NCI-H82 treated with DMSO at 0.1 percent for 48 hours (cell line): ENCODE measurements at regions not wholly inside any gene's neighbourhood (a gene's known extent, or its start where the extent isn't known, plus 50 kb on each side); places are given as distances from the start of the nearest gene placed in this dataset.
"Not testable (repeated sequence)": the region's sequence is repeated elsewhere in the genome, so short reads cannot be mapped to it uniquely, and the experiment has no call there.

Source experiments
- DNase-seq: peaks from one replicate; lab custom pipeline; 2025; ENCODE audit not compliant: unreplicated experiment; lab: John Stamatoyannopoulos, UW

GRCh38 chr5:117379521-117379920 is 804.9 kb upstream of the SEMA6A start:
- no peak for DNase-seq

DNA sequence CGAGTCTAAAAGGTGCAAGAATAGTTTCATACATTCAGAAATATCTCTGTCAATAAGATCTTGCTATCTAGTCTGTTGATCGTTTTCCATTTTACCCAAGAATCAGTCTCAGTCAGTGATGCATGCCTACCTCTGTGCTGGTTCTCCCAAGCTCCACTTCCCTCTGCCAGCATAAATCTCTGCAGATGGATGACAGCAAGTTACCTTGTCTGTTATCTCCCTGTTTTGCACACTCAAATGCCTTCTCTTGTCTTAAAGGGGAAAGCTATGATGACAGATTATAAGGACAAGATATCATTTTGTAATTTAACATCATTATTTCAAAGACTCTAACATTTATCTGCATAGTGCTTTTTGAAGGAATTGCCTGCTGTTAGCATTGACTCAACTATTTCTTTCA is 802.1 kb upstream of the SEMA6A start:
- no peak for DNase-seq

- DNase-seq, result no peak
Observed at GRCh38 chr5:117359895-117360294, 785.3 kb upstream of the SEMA6A start.

DNA sequence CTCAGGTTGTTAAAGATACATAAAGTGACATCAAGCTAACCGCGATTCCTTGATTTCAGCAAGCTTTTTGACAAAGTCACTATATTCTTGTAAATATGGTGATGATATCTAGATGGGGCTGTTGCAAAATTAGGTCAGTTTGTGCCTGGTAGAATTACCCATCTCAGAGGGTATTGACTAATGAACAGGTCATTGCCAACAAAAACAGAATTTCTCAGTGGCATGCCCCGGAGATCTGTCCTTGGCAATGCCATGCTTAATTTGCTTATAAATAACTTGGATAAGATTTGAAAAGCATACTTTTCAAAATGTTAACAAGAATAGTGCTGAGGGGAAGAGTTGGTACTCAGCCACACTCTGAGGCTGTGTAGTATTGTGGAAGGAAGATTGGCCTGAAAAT is 783.3 kb upstream of the SEMA6A start:
- DNase-seq, result no peak

- DNase-seq, result no peak
Observed at GRCh38 chr5:117347280-117347679, 772.7 kb upstream of the SEMA6A start.

- DNase-seq, result not testable (repeated sequence)
Observed at GRCh38 chr5:117343726-117344125, 769.1 kb upstream of the SEMA6A start.

- no peak for DNase-seq
Observed at GRCh38 chr5:117337064-117337749, 762.6 kb upstream of the SEMA6A start.

- no peak for DNase-seq
Observed at GRCh38 chr5:117336208-117336607, 761.6 kb upstream of the SEMA6A start.

DNA sequence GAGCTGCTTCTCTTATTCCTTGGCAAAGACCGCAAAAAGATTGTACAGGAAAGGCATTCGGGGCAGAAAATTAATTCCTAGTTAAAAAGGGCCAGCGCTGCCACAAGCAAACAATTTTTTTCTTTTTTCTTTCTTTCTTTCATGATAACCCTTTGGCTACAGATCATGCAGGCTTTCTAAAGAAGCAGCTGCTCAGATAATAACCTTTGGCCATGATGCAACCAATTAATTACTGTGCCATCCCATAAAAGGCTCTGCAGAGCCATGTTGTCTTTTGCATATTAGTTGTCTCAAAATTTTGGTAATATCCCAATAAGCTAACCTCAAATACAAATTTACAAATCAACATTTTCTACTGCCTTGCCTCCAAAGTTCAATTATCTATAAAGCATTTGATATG is 758.4 kb upstream of the SEMA6A start:
- no peak for DNase-seq

DNA sequence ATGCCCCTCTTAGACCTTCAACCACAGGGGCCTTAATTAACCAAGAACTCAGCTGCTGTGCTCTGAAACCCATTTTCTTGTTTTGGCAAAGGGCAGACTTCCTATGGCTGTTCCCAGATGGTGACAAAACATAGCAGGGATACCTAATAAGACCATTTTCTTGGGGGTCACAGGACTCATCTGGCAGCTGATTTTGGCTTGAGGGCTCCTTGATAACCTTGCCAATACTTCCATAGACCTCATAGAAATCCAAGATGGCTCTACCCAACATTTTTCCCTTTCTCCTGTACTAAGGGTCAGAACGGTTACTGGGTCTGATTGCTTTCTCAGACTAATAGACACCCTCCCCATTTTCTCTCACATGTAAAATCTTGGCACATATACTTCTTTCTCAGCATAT is 757.7 kb upstream of the SEMA6A start:
- no peak for DNase-seq

- no peak for DNase-seq
Observed at GRCh38 chr5:117327511-117327910, 752.9 kb upstream of the SEMA6A start.

GRCh38 chr5:117326997-117327396 is 752.4 kb upstream of the SEMA6A start:
- no peak for DNase-seq

- no peak for DNase-seq
Observed at GRCh38 chr5:117318528-117318927, 743.9 kb upstream of the SEMA6A start.

GRCh38 chr5:117315170-117315569 is 740.5 kb upstream of the SEMA6A start:
- no peak for DNase-seq

DNA sequence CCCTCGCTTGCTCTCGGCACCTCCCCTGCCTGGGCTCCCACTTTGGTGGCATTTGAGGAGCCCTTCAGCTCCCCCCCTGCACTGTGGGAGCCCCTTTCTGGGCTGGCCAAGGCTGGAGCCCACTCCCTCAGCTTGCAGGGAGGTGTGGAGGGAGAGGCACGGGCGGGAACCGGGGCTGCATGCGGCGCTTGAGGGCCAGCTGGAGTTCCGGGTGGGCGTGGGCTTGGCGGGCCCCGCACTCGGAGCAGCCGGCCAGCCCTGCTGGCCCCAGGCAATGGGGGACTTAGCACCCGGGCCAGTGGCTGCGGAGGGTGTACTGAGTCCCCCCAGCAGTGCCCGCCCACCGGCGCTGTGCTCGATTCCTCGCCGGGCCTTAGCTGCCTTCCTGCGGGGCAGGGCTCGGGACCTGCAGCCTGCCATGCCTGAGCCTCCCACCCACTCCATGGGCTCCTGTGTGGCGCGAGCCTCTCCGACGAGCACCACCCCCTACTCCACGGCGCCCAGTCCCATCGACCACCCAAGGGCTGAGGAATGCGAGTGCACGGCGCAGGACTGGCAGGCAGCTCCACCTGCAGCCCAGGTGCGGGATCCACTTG is 730.0 kb upstream of the SEMA6A start:
- not testable (repeated sequence) for DNase-seq

DNA sequence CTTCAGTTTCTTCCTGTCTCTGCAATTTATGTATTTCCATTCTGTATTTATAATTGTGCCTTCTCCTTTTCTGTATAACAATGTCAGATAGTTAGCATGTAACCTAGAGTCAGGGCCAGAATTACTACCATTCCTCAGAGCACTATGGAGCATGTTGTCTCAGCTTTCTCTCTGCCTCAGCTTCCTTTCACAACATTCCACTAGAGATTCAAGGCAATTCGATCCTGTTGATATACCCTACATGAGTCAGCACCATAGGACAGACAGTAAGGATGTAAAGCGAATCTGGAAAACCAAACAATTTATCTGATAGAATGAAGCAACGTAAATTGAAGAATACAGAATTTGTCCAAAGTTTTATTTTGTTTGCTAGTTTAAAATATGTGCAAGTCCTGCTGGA is 728.3 kb upstream of the SEMA6A start:
- DNase-seq, result no peak

DNA sequence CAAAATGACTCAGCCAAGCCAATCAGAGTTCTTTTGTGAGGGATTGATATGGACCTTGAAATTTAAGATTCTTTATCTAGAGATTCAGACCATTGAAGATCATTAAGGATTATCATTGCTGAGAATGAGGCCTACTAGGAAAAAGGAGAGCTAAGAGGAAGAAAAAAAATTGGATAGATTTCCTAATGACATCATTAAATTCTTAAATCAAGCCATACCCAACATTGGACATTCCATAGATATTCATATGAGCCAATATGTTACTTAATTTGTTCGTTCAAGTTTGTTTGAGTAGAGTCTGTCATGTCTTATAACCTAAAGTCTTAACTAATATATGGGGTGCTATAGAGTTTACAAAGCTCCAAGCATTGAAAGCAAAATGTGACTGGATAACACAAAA is 727.9 kb upstream of the SEMA6A start:
- no peak for DNase-seq

DNA sequence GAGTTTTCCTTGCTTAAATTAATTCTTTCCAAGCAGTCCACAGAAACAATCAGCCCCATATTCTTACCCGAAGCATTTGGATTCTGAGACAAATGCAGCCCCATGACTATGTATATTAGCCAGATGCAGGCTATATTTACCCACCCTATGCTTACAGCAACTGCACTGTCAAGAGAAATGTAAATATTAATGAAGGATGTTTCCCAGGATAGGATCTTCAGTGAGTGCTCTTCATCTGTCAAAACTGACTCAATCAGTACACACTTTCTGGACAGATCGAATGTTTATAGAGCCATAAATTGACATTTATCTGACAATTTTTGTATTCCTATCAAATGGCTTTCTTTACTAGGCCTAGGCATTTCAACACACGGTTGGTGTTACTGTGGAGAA is 725.3 kb upstream of the SEMA6A start:
- DNase-seq, result no peak

GRCh38 chr5:117299224-117299935 is 724.8 kb upstream of the SEMA6A start:
- no peak for DNase-seq

DNA sequence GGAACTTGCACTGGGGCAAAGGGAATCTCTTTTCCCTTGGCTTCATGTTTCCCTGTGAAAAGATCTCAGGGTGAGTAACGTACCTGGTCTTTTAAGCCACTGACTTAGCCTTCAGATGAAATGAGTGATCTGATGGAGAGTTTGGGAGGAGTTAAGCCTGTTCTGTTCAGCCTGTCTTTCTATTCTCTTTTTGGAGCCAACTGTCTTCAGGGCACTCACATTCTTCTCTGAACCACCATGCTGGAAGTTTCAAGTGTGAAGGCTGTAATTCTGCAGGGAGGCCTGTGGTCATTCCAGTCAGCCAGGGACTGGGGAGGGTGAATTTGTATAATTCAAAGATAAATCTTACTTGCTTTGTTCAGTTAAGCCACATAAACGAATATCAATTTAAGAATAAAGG is 722.2 kb upstream of the SEMA6A start:
- no peak for DNase-seq

DNA sequence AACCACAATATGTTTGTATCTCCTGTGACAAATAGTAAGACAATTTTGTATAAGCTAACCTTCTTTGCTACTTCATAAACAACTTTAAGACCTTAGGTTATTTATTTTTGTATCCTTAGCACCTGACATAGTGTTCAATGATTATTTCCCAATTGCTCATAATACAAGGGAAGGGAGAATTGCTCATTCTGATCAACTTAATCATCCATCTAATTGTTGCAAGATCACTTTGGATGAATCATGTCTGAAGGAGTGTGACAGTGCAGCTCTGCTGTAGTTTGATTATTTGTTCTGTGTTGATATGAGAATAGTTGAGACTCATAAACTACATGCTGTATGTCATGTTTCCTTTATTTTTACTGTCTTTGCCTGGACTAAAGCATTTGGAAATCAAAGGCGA is 721.3 kb upstream of the SEMA6A start:
- DNase-seq, result no peak

DNA sequence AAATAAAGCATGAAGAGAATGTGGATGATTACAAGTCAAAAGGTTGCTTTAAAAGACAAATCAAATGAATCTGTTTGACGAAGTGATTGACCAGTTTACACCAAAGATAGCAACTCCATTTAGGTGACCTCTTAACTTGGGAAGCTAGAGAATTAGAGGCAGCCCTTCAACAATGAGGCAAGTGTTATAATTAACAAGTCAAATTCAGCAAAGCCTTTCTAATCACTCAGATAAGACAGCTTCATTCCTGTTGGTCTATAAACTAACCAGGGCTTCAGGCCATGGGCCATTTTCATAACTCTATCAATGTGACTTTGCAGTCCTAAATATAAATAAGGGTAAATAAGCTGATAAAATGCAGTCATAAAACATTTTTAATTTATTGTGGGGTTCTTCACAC is 712.2 kb upstream of the SEMA6A start:
- no peak for DNase-seq
